NT2/D1 (cell line): ENCODE measurements at regions not wholly inside any gene's neighbourhood (a gene's known extent, or its start where the extent isn't known, plus 50 kb on each side); places are given as distances from the start of the nearest gene placed in this dataset.

ENCODE experiments used
- YY1 ChIP-seq: IDR thresholded peaks from 2 replicates; pipeline ENCODE4 v1.6.1; 2011; ENCODE audit not compliant: insufficient read length, insufficient read depth
- ZNF274 ChIP-seq: IDR thresholded peaks from 2 replicates; pipeline ENCODE4 v1.6.1; 2011; ENCODE audit warnings: mild to moderate bottlenecking, low read depth, low read length

DNA sequence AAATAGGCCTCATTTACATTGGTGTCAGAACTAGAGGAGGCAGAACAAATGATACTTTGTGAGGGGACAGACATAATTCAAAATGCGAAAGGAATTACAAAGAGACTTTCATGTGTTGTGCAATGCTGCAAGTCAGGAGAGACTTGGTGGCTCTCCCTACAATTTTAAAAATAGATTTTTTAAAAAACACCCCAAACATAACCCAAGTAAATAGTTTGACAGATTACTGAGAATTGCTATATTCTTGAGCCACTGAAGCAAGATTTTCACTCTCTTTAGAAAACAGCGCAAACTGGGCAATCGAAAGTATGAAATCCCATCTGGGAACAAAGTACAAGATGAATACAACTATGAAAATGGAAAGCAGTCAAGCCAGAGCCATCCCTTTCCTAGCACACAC is 126.3 kb upstream of the NPY start:
- no peak for TF ChIP-seq ZNF274
- TF ChIP-seq YY1 = no peak
